COR-L47 (cell line): ENCODE measurements at regions not wholly inside any gene's neighbourhood (a gene's known extent, or its start where the extent isn't known, plus 50 kb on each side); places are given as distances from the start of the nearest gene placed in this dataset.

Experiments used
- DNase-seq: peaks from one replicate; lab custom pipeline; 2025; lab: John Stamatoyannopoulos, UW

GRCh38 chr2:222146488-222146887, 152.3 kb downstream of the PAX3 start:
- no peak for DNase-seq

- DNase-seq, result no peak
Measured at GRCh38 chr2:222142027-222142426, 156.8 kb downstream of the PAX3 start.

- DNase-seq, result no peak
Measured at GRCh38 chr2:222136106-222136630, 162.6 kb downstream of the PAX3 start.

GRCh38 chr2:222134654-222135053, 164.1 kb downstream of the PAX3 start:
- no peak for DNase-seq

- no peak for DNase-seq
Measured at GRCh38 chr2:222133897-222134296, 164.9 kb downstream of the PAX3 start.

GRCh38 chr2:222130855-222131254, 167.9 kb downstream of the PAX3 start:
- no peak for DNase-seq

- DNase-seq, result no peak
Measured at GRCh38 chr2:222127660-222128059, 171.1 kb downstream of the PAX3 start.

- DNase-seq, result no peak
Measured at GRCh38 chr2:222120933-222121332, 177.9 kb downstream of the PAX3 start.

GRCh38 chr2:222115296-222115695, 183.5 kb downstream of the PAX3 start:
- DNase-seq, result no peak

- no peak for DNase-seq
Measured at GRCh38 chr2:222108957-222109585, 189.7 kb downstream of the PAX3 start.

GRCh38 chr2:222108497-222108896, 190.3 kb downstream of the PAX3 start:
- no peak for DNase-seq

GRCh38 chr2:222105046-222105445, 193.8 kb downstream of the PAX3 start:
- DNase-seq, result no peak

- DNase-seq, result no peak
Measured at GRCh38 chr2:222102575-222103349, 196.0 kb downstream of the PAX3 start.

GRCh38 chr2:222100704-222101699, 197.8 kb downstream of the PAX3 start:
- DNase-seq, result no peak

GRCh38 chr2:222088561-222088960, 210.2 kb downstream of the PAX3 start:
- no peak for DNase-seq

GRCh38 chr2:222087998-222088397, 210.8 kb downstream of the PAX3 start:
- DNase-seq, result no peak

- no peak for DNase-seq
Measured at GRCh38 chr2:222082201-222082600, 216.6 kb downstream of the PAX3 start.

GRCh38 chr2:222080141-222080540, 218.7 kb downstream of the PAX3 start:
- no peak for DNase-seq

GRCh38 chr2:222076973-222077690, 221.7 kb downstream of the PAX3 start:
- DNase-seq, result no peak

- no peak for DNase-seq
Measured at GRCh38 chr2:222074674-222075073, 224.1 kb downstream of the PAX3 start.

GRCh38 chr2:222071911-222072310, 226.9 kb downstream of the PAX3 start:
- no peak for DNase-seq

- DNase-seq, result no peak
Measured at GRCh38 chr2:222064286-222064685, 234.5 kb downstream of the PAX3 start.
